GM23248 (cell line): ENCODE measurements at regions not wholly inside any gene's neighbourhood (a gene's known extent, or its start where the extent isn't known, plus 50 kb on each side); places are given as distances from the start of the nearest gene placed in this dataset.

ENCODE experiments used
- EZH2 ChIP-seq: fragments of 200-600 bp; sonication (generic); IDR thresholded peaks from 2 replicates; pipeline ENCODE4 v1.6.1; 2018; ENCODE audit warnings: antibody characterized with exemption, mild to moderate bottlenecking; ENCODE audit not compliant: insufficient read depth, poor library complexity, severe bottlenecking
- EZH2phosphoT487 ChIP-seq: fragments of 200-600 bp; sonication (generic); IDR thresholded peaks from 2 replicates; pipeline ENCODE4 v1.6.1; 2018; ENCODE audit warnings: antibody characterized with exemption, moderate library complexity, mild to moderate bottlenecking, low read depth; ENCODE audit not compliant: insufficient read depth

DNA sequence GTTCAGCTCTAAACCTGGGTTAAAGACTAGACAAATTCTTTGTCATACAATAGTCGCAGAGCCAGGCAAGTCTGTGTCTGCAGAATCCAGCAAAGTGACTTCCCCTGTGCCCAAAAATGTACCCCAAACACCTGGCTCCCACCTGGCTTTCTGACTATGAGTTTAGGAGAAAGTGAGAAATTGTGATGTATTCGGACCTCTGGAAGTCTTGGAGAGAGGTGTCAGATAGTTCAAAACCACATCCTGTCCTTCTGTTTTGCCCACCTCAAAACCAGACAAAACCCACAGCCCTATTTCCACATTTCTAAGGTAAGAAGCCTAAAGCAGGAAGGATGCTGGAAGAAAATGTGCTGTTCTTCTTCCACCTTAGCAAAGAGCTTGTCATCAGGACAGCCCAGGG, 63.8 kb upstream of the CLMP start:
- TF ChIP-seq EZH2 (no peak), EZH2phosphoT487 (no peak)
